ENCODE measurements at regions not wholly inside any gene's neighbourhood (a gene's known extent, or its start where the extent isn't known, plus 50 kb on each side); places are given as distances from the start of the nearest gene placed in this dataset.

DNA sequence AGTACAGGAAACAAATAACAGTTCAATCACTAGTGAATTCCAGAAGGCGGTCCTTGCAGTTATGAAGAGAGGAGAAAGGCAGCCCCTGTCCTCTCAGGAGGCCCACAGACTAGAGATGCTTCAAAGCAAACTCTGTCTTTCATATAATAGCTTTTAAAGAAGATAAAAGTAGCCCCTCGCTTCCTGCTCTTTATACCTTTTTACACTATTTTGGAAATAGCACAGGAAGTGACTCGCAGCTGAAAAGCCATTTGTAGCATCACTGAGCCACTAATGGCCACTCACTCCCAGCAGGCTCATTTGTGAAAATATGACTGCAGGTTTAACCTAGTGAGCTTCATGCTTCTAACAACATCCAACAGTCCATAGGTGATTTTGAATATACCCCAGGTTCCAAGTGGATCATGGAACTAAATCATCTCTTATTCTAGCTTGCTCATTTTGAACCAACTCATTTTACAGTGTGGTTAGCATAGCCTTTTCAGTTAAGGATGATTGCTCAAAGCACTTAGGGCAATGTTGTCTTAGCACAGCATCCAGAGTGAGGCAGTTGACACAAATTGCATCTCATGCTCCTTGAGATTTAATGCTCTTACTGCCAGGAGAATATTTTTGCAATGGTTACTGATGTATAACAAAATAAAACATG is 136.0 kb upstream of the NRSN1 start:
- TF ChIP-seq, protein P1, sequence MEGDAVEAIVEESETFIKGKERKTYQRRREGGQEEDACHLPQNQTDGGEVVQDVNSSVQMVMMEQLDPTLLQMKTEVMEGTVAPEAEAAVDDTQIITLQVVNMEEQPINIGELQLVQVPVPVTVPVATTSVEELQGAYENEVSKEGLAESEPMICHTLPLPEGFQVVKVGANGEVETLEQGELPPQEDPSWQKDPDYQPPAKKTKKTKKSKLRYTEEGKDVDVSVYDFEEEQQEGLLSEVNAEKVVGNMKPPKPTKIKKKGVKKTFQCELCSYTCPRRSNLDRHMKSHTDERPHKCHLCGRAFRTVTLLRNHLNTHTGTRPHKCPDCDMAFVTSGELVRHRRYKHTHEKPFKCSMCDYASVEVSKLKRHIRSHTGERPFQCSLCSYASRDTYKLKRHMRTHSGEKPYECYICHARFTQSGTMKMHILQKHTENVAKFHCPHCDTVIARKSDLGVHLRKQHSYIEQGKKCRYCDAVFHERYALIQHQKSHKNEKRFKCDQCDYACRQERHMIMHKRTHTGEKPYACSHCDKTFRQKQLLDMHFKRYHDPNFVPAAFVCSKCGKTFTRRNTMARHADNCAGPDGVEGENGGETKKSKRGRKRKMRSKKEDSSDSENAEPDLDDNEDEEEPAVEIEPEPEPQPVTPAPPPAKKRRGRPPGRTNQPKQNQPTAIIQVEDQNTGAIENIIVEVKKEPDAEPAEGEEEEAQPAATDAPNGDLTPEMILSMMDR (IDR thresholded peaks at IDR 0.05; ENCODE audit: low read depth, low read length) = no peak
- H3K9me3 ChIP-seq (ENCODE audit: severe bottlenecking) = no peaks in the 10 kb centered on the region
- no peaks in the 10 kb centered on the region for H3K27me3 ChIP-seq (ENCODE audit: insufficient read depth, low read depth, severe bottlenecking)
- H3K4me3 ChIP-seq (ENCODE audit: low read depth, low read length) = no peak overlapping the region
- H3K27ac ChIP-seq = no peak overlapping the region
- H3K36me3 ChIP-seq = no peaks in the 10 kb centered on the region
- DNase-seq = no peak

DNA sequence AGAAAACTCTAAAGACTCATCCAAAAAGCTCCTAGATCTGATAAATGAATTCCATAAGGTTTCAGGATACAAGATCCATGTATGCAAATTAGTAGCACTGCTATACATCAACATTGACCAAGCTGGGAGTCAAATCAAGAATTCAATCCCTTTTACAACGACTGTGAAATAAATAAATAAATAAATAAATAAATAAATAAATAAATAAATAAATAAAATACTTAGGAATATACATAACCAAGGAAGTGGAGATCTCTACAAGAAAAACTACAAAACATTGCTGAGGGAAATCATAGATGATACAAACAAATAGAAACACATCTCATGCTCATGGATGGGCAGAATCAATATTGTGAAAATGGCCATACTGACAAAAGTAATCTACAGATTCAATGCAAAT is 132.0 kb upstream of the NRSN1 start:
- Histone ChIP-seq H3K9me3 (ENCODE audit: severe bottlenecking) (no peaks in the 10 kb centered on the region), H3K4me3 (ENCODE audit: low read depth, low read length) (no peak overlapping the region), H3K27me3 (ENCODE audit: insufficient read depth, low read depth, severe bottlenecking) (no peaks in the 10 kb centered on the region), H3K36me3 (no peaks in the 10 kb centered on the region), H3K27ac (no peak overlapping the region)
- no peak for DNase-seq
- TF ChIP-seq, protein P1 (IDR thresholded peaks at IDR 0.05; ENCODE audit: low read depth, low read length) = no peak

DNA sequence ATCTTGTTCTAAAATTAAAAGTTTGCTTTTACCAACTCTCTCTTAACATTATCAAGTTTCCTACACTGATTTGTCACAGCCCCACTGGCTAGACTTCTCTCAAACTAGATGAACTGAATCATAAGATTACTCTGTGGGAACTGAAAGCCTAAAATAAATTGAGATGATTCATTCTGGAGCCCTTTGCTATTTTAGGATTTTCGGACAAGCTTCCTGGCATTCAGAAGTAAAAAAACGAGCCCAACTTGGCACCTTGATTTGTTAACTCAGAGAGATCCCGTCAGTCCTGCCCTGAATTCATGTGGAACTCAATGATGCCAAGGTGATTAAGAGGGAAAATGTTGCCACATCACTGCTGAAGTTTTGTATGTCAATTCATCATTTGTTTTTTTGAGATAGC is 122.0 kb upstream of the NRSN1 start:
- TF ChIP-seq, protein P1 (IDR thresholded peaks at IDR 0.05; ENCODE audit: low read depth, low read length) = no peak
- DNase-seq = no peak
- Histone ChIP-seq H3K27ac (no peak overlapping the region), H3K27me3 (ENCODE audit: insufficient read depth, low read depth, severe bottlenecking) (no peaks in the 10 kb centered on the region), H3K36me3 (no peaks in the 10 kb centered on the region), H3K4me3 (ENCODE audit: low read depth, low read length) (no peak overlapping the region), H3K9me3 (ENCODE audit: severe bottlenecking) (no peaks in the 10 kb centered on the region)

DNA sequence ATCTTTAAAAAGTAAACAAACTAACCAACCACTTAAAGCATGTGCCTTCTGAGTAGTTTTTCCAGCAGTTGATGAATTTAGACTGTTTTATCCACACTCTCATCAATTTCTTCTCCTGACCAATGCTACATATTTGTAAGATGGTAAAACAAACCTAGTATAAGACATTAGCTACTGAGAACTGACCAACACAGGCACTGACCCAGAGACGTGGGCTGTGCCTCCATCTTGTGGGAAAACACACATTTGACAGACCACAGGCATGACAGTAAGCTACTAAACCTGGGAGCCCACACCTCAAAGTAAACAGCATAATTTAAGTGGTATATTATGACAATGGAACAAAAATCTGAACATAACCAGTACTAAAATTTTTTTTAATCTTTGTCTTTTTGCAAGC is 121.4 kb upstream of the NRSN1 start:
- Histone ChIP-seq H3K27ac (no peak overlapping the region), H3K4me3 (ENCODE audit: low read depth, low read length) (no peak overlapping the region), H3K36me3 (no peaks in the 10 kb centered on the region), H3K27me3 (ENCODE audit: insufficient read depth, low read depth, severe bottlenecking) (no peaks in the 10 kb centered on the region), H3K9me3 (ENCODE audit: severe bottlenecking) (no peaks in the 10 kb centered on the region)
- TF ChIP-seq, protein P1 (IDR thresholded peaks at IDR 0.05; ENCODE audit: low read depth, low read length) = peak; percentile 35; the same call in 1 of the 2 replicates
- peak; percentile 38 for DNase-seq

DNA sequence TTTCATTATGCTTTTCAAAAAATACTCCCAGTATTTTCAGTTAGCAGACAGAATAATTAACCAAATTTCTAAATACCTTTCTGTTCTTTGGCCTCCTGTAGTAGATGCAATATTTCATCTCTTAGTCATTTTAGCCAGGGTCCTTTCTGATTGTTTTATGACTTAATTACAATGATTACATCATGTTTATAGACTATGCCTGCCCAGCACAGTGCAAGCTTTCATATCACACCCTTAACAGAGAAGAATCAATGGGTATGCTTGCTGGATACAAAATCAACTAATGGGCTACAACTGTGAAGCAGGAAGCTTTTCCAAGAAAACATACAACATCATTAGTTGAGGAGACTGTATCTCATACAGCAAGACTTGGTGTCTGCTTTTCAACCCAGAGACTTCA is 119.8 kb upstream of the NRSN1 start:
- Histone ChIP-seq H3K27me3 (ENCODE audit: insufficient read depth, low read depth, severe bottlenecking) (no peaks in the 10 kb centered on the region), H3K36me3 (no peaks in the 10 kb centered on the region), H3K27ac (no peak overlapping the region), H3K9me3 (ENCODE audit: severe bottlenecking) (no peaks in the 10 kb centered on the region), H3K4me3 (ENCODE audit: low read depth, low read length) (no peak overlapping the region)
- TF ChIP-seq, protein P1 (IDR thresholded peaks at IDR 0.05; ENCODE audit: low read depth, low read length) = no peak
- no peak for DNase-seq

DNA sequence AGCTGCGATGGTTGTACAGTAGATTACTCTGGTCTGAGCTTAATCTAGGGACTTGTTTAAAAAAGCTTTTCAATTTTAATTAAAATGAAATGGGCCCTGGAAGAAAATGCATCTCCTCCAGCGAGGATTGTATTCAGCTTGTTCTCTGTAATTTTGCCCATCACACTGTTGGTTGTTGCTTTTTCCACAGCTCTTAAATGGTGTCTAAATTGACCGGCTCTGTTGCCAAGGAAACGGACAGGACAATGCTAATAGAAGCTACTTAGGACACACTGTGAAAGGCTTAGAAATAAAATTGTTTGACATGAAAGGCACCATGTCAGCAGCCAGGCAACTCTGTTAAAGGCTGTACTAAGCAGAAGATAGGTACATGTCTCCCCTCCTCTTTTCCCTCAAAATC is 116.7 kb upstream of the NRSN1 start:
- Histone ChIP-seq H3K36me3 (no peaks in the 10 kb centered on the region), H3K27ac (no peak overlapping the region), H3K9me3 (ENCODE audit: severe bottlenecking) (peaks cover 3% of the 10 kb centered on the region), H3K27me3 (ENCODE audit: insufficient read depth, low read depth, severe bottlenecking) (no peaks in the 10 kb centered on the region), H3K4me3 (ENCODE audit: low read depth, low read length) (no peak overlapping the region)
- DNase-seq = peak; percentile 28
- TF ChIP-seq, protein P1 (IDR thresholded peaks at IDR 0.05; ENCODE audit: low read depth, low read length) = no peak
